Trophoblast cell (in vitro differentiated cells and primary cell): ENCODE measurements at regions not wholly inside any gene's neighbourhood (a gene's known extent, or its start where the extent isn't known, plus 50 kb on each side); places are given as distances from the start of the nearest gene placed in this dataset.
"Not testable (repeated sequence)": the region's sequence is repeated elsewhere in the genome, so short reads cannot be mapped to it uniquely, and the experiment has no call there.

Source experiments
- DNase-seq, 2 donors: peaks; one replicate each; pipeline ENCODE4 v3.0.0-alpha.2; 2016
- H2AFZ ChIP-seq: 2 replicates; pipeline ENCODE4 v1.6.1; 2013; ENCODE audit warnings: low read length, moderate library complexity, mild to moderate bottlenecking; ENCODE audit not compliant: insufficient read depth, poor library complexity
- H2AK5ac ChIP-seq: 2 replicates; pipeline ENCODE4 v1.6.1; 2013; ENCODE audit warnings: mild to moderate bottlenecking, low read length
- H2BK120ac ChIP-seq: 2 replicates; pipeline ENCODE4 v1.6.1; 2013; ENCODE audit warnings: low read length, mild to moderate bottlenecking, moderate library complexity; ENCODE audit not compliant: insufficient read depth, poor library complexity
- H2BK12ac ChIP-seq: 2 replicates; pipeline ENCODE4 v1.6.1; 2013; ENCODE audit warnings: mild to moderate bottlenecking, low read length, moderate library complexity
- H2BK5ac ChIP-seq: 2 replicates; pipeline ENCODE4 v1.6.1; 2013; ENCODE audit warnings: low read length, low read depth, moderate library complexity, mild to moderate bottlenecking; ENCODE audit not compliant: poor library complexity
- H3K14ac ChIP-seq: 2 replicates; pipeline ENCODE4 v1.6.1; 2013; ENCODE audit warnings: mild to moderate bottlenecking, low read length
- H3K18ac ChIP-seq: 2 replicates; pipeline ENCODE4 v1.6.1; 2013; ENCODE audit warnings: mild to moderate bottlenecking, low read length
- H3K23ac ChIP-seq: 2 replicates; pipeline ENCODE4 v1.6.1; 2013; ENCODE audit warnings: low read length
- H3K27ac ChIP-seq: 2 replicates; pipeline ENCODE4 v1.5.1; 2013; ENCODE audit warnings: low read depth, mild to moderate bottlenecking, inconsistent platforms, low read length, moderate library complexity
- H3K27me3 ChIP-seq: 2 replicates; pipeline ENCODE4 v1.6.1; 2013; ENCODE audit warnings: inconsistent platforms, mild to moderate bottlenecking, low read length, moderate library complexity; ENCODE audit not compliant: insufficient read depth
- H3K36me3 ChIP-seq, 2 experiments: 1 replicate in 1 of 2; 2 replicates in 1 of 2; pipeline ENCODE4 v1.6.1; 2013; ENCODE audit warnings: low read length in 2 of 2, mild to moderate bottlenecking in 2 of 2, moderate library complexity in 1 of 2; ENCODE audit not compliant: insufficient read depth in 2 of 2, control insufficient read depth in 1 of 2
- H3K4ac ChIP-seq: 2 replicates; pipeline ENCODE4 v1.6.1; 2013; ENCODE audit warnings: low read depth, mild to moderate bottlenecking, low read length, moderate library complexity
- H3K4me1 ChIP-seq, 2 experiments: 1 replicate in 1 of 2; 2 replicates in 1 of 2; pipeline ENCODE4 v1.6.1; 2013; ENCODE audit warnings: low read length in 2 of 2, mild to moderate bottlenecking in 2 of 2, moderate library complexity in 1 of 2; ENCODE audit not compliant: insufficient read depth in 2 of 2, control insufficient read depth in 1 of 2
- H3K4me2 ChIP-seq: 2 replicates; pipeline ENCODE4 v1.6.1; 2013; ENCODE audit warnings: inconsistent platforms, mild to moderate bottlenecking, low read length, moderate library complexity
- H3K4me3 ChIP-seq: 2 replicates; pipeline ENCODE4 v1.5.1; 2013; ENCODE audit warnings: mild to moderate bottlenecking, low read depth, low read length, inconsistent platforms
- H3K79me1 ChIP-seq: one replicate; pipeline ENCODE4 v1.6.1; 2013; ENCODE audit warnings: low read length
- H3K79me2 ChIP-seq: 2 replicates; pipeline ENCODE4 v1.6.1; 2013; ENCODE audit warnings: low read length, mild to moderate bottlenecking; ENCODE audit not compliant: control insufficient read depth, insufficient read depth, poor library complexity
- H3K9ac ChIP-seq: 2 replicates; pipeline ENCODE4 v1.6.1; 2013; ENCODE audit warnings: mild to moderate bottlenecking, low read length
- H3K9me3 ChIP-seq: 2 replicates; pipeline ENCODE4 v1.6.1; 2013; ENCODE audit warnings: low read depth, mild to moderate bottlenecking, control low read depth, inconsistent platforms, low read length; ENCODE audit not compliant: insufficient read depth
- H4K12ac ChIP-seq: 2 replicates; pipeline ENCODE4 v1.6.1; 2013; ENCODE audit warnings: low read depth, mild to moderate bottlenecking, low read length, moderate library complexity
- H4K8ac ChIP-seq: 2 replicates; pipeline ENCODE4 v1.6.1; 2013; ENCODE audit warnings: low read depth, mild to moderate bottlenecking, low read length, moderate library complexity
- H4K91ac ChIP-seq: one replicate; pipeline ENCODE4 v1.6.1; 2013; ENCODE audit warnings: low read depth, mild to moderate bottlenecking, low read length, moderate library complexity
- WGBS: extraction: QIAGEN DNeasy Blood & Tissue Kit; methylation state at CpG from one replicate; pipeline ENCODE4 v1.1.7; 2013; ENCODE audit warnings: missing lambda C conversion rate; ENCODE audit not compliant: insufficient read length, insufficient coverage; ENCODE audit errors: extremely low coverage; 5-methylcytosine and 5-hydroxymethylcytosine counted together

DNA sequence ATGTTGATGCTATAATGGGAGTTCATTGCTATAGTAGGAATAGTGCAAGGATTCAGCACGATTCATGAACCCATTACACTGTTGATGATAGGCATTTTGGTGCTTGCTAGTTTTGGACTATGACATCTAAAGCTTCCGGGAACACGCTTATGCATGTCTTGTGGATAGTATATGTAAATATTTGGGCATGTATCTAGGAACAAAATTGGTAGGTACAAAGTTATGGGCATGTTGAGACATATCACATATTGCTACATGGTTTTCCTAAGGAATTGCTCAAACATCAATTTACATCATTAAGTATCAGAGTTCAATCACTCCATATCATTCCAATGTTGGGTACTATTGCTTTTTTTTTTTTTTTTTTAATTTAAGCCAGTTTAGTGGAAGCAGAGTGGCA is 1103.2 kb downstream of the TBC1D22A start:
- Histone ChIP-seq H2BK12ac (no peak overlapping the region), H4K8ac (no peak overlapping the region), H3K4ac (no peak overlapping the region), H3K9me3 (peaks cover 11% of the 10 kb centered on the region), H4K12ac (no peak overlapping the region), H3K79me1 (no peaks in the 10 kb centered on the region), H3K27me3 (no peaks in the 10 kb centered on the region), H2BK5ac (no peak overlapping the region), H2AK5ac (no peak overlapping the region), H2BK120ac (no peak overlapping the region), H4K91ac (no peak overlapping the region), H3K4me2 (no peak overlapping the region), H3K14ac (no peak overlapping the region), H3K27ac (no peak overlapping the region), H2AFZ (no peak overlapping the region), H3K4me1 (no peaks in the 10 kb centered on the region), H3K4me3 (no peak overlapping the region), H3K9ac (no peak overlapping the region), H3K36me3 (no peaks in the 10 kb centered on the region), H3K79me2 (no peaks in the 10 kb centered on the region), H3K18ac (no peak overlapping the region), H3K23ac (no peak overlapping the region)
- no CpG with 5 or more reads among the region's 3 CpGs for WGBS
- no peak for DNase-seq

DNA sequence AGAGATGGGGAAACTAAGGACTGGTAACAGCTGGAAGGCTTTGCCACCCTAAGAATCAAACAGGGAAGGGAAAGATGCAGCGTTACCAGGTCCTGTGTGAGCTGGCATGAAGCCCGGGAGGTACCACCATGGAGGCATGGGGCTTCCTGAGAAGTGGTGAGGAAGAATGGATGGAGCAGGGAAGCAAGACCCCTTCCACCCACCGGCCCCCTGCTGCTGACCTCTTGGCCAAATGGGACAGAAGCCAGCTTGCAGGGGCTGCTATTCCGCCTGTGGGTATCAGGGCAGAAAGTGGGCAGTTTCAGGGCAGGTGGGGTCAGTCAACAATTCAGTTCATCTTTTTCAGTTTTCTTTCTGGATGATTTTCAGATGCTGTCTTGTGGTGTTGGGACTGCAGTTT is 1099.9 kb downstream of the TBC1D22A start:
- no peak overlapping the region for H4K12ac ChIP-seq
- no peak overlapping the region for H3K9ac ChIP-seq
- peaks cover 15% of the 10 kb centered on the region for H3K9me3 ChIP-seq
- H4K91ac ChIP-seq, result no peak overlapping the region
- no peak overlapping the region for H3K23ac ChIP-seq
- no peak overlapping the region for H3K18ac ChIP-seq
- no peak overlapping the region for H3K27ac ChIP-seq
- H4K8ac ChIP-seq, result no peak overlapping the region
- H3K36me3 ChIP-seq, result no peaks in the 10 kb centered on the region
- no CpG with 5 or more reads among the region's 4 CpGs for WGBS
- no peak overlapping the region for H2AK5ac ChIP-seq
- H3K4me1 ChIP-seq, result no peaks in the 10 kb centered on the region
- no peak overlapping the region for H2AFZ ChIP-seq
- no peak overlapping the region for H2BK120ac ChIP-seq
- H3K14ac ChIP-seq, result no peak overlapping the region
- no peak overlapping the region for H2BK5ac ChIP-seq
- H3K4me3 ChIP-seq, result no peak overlapping the region
- no peaks in the 10 kb centered on the region for H3K79me2 ChIP-seq
- no peak overlapping the region for H2BK12ac ChIP-seq
- no peaks in the 10 kb centered on the region for H3K79me1 ChIP-seq
- H3K4me2 ChIP-seq, result no peak overlapping the region
- no peak for DNase-seq
- no peaks in the 10 kb centered on the region for H3K27me3 ChIP-seq
- no peak overlapping the region for H3K4ac ChIP-seq

- not testable (repeated sequence) for H3K79me1 ChIP-seq, H3K23ac ChIP-seq, H2BK120ac ChIP-seq, H3K9ac ChIP-seq, H3K4me3 ChIP-seq, H3K4me1 ChIP-seq, H3K18ac ChIP-seq, H3K27ac ChIP-seq, H3K4ac ChIP-seq, H3K14ac ChIP-seq, H2BK5ac ChIP-seq, H3K27me3 ChIP-seq, H4K8ac ChIP-seq, H4K12ac ChIP-seq, DNase-seq, H3K36me3 ChIP-seq, H2AK5ac ChIP-seq, H4K91ac ChIP-seq, H2BK12ac ChIP-seq, H3K79me2 ChIP-seq, H3K4me2 ChIP-seq, H2AFZ ChIP-seq
- peaks cover 15% of the 10 kb centered on the region for H3K9me3 ChIP-seq
- no CpG with 5 or more reads among the region's 9 CpGs for WGBS
These were observed 1098.5 kb downstream of the TBC1D22A start for GRCh38 chr22:47860907-47861306.

- H3K79me1 ChIP-seq, result no peaks in the 10 kb centered on the region
- H2AK5ac ChIP-seq, result no peak overlapping the region
- H3K27ac ChIP-seq, result no peak overlapping the region
- H3K4me1 ChIP-seq, result no peaks in the 10 kb centered on the region
- H3K9ac ChIP-seq, result no peak overlapping the region
- H3K9me3 ChIP-seq, result peaks cover 16% of the 10 kb centered on the region
- no peak overlapping the region for H3K18ac ChIP-seq
- H4K91ac ChIP-seq, result no peak overlapping the region
- no peaks in the 10 kb centered on the region for H3K27me3 ChIP-seq
- H4K8ac ChIP-seq, result no peak overlapping the region
- no peak overlapping the region for H2BK12ac ChIP-seq
- H2BK5ac ChIP-seq, result no peak overlapping the region
- WGBS, result no CpG with 5 or more reads among the region's 7 CpGs
- no peak overlapping the region for H3K4me2 ChIP-seq
- no peaks in the 10 kb centered on the region for H3K79me2 ChIP-seq
- H3K23ac ChIP-seq, result no peak overlapping the region
- H2BK120ac ChIP-seq, result no peak overlapping the region
- H3K14ac ChIP-seq, result no peak overlapping the region
- no peak overlapping the region for H4K12ac ChIP-seq
- no peaks in the 10 kb centered on the region for H3K36me3 ChIP-seq
- DNase-seq, result no peak
- H2AFZ ChIP-seq, result no peak overlapping the region
- H3K4ac ChIP-seq, result no peak overlapping the region
- H3K4me3 ChIP-seq, result no peak overlapping the region
These were observed 1097.6 kb downstream of the TBC1D22A start for GRCh38 chr22:47859881-47860525.
